Activated CD4-positive, alpha-beta T cell treated with anti-CD3 and anti-CD28 coated beads, Interleukin-2, amount 50 U/mL, for 4 hours (primary cell): ENCODE measurements at regions not wholly inside any gene's neighbourhood (a gene's known extent, or its start where the extent isn't known, plus 50 kb on each side); places are given as distances from the start of the nearest gene placed in this dataset.
"Not testable (repeated sequence)": the region's sequence is repeated elsewhere in the genome, so short reads cannot be mapped to it uniquely, and the experiment has no call there.

Experiments
- DNase-seq, 2 experiments: peaks; one replicate each; pipeline ENCODE4 v3.0.0-alpha.2; 2020

GRCh38 chr5:40346901-40347300 is 332.8 kb upstream of the PTGER4 start:
- DNase-seq = no peak

- DNase-seq = not testable (repeated sequence)
Observed at GRCh38 chr5:40338434-40338833, 341.3 kb upstream of the PTGER4 start.

DNA sequence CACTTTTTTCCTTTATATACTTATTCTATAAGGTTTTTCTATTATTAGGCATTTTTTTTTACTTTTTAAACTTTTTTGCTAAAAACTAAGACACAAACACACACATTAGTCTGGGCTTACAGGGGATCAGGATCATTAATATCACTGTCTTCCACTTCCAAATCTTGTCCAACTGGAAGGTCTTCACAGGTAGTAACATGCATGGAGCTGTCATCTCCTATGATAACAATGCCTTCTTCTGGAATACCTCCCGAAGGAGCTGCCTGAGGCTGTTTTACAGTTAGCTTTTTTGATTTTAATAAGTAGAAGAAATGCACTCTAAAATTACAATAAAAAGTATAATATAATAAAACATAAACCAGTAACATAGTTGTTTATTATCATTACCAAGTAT is 345.5 kb upstream of the PTGER4 start:
- DNase-seq = no peak

GRCh38 chr5:40333459-40334241 is 346.1 kb upstream of the PTGER4 start:
- DNase-seq = no peak

DNA sequence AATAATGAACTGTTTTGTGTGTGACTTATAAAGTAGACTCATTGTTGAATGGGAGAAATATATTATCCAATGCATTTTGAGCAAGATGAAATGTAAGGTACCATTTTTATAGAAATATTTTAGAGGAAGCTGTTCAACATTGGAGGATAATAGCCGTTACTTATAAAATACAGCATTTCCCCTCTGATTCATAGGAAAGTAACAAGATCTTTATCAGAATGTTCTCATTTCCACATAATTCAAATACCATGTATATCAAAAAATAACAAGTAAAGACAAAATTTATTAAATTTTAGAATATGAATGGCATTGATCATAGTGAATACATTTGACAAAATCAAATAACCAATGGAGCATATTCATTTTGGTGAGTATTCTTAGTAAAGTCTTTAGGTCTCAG is 346.7 kb upstream of the PTGER4 start:
- no peak for DNase-seq

- no peak for DNase-seq
Observed at GRCh38 chr5:40331616-40332015, 348.1 kb upstream of the PTGER4 start.

- no peak for DNase-seq
Observed at GRCh38 chr5:40321514-40321913, 358.2 kb upstream of the PTGER4 start.

DNA sequence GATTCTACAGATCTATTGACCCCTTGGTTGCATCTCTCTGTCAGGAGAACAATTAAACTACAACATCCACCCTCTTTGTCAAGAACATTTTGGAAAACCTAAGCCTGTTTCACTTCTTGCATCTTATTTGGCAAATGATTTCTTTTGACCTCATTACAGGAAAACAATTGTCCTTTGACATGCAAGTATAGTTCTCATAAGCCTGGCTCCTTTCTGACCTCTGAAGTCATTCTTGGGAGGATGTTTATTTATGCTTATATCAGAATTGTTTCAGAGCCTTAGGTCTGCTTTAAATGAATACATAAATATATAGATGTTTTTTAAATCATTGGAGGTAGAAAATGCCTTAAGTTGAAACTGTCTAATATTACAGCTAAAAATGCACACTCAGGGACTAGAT is 361.3 kb upstream of the PTGER4 start:
- DNase-seq = no peak

DNA sequence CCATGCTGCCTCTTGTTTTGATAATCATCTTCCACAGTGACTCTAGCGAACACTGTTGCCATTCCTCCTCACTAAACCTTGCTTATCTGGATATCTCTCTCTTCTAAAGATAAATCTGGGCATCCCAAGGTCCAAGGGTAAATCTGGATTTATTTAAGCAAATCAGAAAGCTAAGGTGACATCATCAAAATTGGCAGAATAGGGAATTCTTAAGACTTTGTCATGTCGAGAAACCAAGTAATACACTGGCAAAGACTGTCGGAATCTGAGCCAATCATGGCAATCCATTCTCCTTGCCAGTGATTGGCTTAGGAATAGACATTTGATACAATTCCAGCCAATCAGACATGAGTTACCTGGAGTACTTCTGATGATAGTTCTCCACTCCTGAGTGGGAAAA is 362.7 kb upstream of the PTGER4 start:
- no peak for DNase-seq

DNA sequence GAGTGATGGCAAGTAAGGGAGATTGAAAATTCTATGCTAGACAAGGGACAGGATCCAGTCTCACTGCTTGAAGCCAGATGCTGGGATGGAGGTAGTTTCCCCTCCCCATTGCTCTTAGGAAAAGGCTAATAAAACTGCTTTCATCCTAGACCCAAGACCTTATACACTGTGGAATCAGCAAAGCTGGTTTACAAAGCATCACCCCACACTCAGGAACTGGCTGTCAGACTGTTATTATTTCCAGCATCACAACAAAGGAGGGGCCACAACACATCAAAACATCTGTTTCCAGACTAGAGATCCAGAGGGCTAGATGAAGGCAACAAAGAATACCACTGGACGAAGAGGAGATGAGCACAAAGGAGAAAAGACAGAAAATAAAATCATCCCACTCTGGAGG is 364.6 kb upstream of the PTGER4 start:
- no peak for DNase-seq

GRCh38 chr5:40314275-40314674 is 365.4 kb upstream of the PTGER4 start:
- DNase-seq = no peak

DNA sequence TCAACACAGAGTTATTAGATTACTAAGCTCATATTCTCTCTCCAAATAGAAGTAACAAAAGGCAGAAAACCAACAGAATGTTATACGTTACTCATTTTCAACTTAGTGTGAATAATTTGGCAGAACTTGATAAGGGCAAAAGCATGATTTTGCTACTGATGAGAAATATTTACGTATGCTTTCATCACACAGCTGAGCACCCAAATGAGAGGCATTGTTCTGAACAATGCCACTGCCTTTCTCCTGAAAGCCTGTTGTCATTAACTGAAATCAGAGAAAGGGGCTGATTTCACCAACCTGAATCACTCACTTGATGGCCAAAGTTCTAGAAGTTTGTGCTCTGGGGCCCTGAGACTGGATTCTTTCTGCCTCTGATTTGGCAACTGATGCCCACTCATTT is 367.5 kb upstream of the PTGER4 start:
- DNase-seq = no peak

DNA sequence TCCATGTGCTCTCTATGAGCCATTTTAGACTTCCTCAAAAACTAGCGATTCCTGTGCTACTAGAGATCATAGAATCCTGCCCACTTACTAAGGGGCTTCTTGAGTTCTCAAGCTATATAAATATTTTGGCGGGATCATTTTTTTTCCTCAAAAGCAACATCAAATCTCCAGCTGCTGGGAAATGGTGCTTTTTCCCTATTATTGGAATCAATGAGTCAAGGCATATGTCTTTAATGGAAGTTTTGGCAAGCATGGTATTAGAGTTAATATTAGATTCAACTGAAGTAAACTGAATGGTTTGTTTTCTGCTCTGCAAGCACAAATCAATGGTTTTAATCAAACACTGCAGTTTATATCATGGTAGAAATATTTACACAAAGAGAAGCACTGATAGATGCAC is 369.9 kb upstream of the PTGER4 start:
- DNase-seq = no peak

DNA sequence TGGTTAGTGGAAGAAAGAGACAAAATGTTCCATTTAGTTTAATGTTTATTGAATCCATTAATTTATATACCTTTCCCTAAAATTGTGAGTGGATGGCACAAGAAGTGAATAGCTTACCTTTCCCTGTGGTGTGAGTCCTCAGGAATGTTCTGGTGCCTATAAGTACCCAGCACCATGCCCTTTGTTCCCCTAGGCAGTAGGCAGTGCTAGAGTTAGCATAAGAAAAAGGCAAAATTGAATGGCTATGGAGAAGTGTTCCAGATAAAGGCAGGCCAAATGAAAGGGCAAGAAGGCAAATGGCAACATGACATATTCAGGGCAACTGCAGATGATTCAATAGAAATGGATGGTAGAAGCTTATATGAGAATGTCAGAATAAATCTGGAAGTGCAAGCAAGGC is 370.8 kb upstream of the PTGER4 start:
- no peak for DNase-seq

- no peak for DNase-seq
Observed at GRCh38 chr5:40307920-40308319, 371.8 kb upstream of the PTGER4 start.

GRCh38 chr5:40306869-40307487 is 372.7 kb upstream of the PTGER4 start:
- DNase-seq = no peak

DNA sequence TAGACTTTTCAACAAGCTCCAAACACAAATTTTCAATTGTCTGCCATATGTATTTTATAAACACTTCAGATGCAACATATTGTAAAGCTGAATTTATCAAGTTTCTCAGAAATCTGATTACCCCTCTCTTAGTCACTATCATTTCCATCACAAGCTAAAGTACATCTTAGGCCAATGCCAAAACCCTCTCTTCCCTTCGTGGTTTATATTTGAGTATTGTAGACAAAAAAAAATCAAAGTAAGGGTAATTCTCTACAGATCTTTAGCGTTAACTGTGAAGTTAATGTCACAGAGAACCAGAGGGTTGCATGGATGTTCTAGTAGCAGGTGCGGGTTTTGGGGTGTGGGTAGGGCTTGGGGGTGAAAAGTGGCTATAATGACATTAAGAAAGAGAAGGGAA is 387.7 kb upstream of the PTGER4 start:
- DNase-seq = no peak

GRCh38 chr5:40291338-40291737 is 388.4 kb upstream of the PTGER4 start:
- no peak for DNase-seq

DNA sequence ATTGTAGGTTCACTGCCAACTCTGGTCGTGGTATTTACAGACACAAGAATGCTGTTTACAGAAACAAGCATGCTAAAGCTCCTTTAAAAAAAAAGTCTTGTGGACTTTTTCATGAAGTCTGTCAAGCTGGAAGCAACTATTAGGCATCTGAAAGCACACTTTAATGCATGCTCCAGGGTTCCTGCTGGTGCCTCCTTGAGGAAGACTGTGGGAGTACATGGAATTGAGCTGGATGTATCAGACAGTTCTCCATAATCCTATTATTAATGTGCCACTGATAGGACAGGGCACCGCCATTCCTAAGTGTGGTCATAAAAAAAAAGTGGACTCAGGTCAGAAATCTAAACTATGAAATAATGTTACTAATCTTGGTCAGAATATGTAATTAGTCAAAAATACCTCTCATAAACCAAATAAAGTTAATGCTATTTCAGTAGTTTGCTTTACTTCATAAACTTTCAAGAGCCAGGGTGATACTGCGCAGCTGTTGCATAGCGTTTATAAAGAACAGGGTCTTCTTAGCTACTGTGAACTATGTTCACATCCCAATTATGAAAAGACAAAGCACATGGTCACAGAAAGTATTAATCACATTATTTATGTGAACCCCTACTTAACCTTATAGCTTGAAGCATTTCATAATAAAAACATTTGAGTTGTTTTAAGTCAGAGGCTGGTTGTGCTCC is 390.8 kb upstream of the PTGER4 start:
- DNase-seq = no peak

- no peak for DNase-seq
Observed at GRCh38 chr5:40284863-40285262, 394.9 kb upstream of the PTGER4 start.

DNA sequence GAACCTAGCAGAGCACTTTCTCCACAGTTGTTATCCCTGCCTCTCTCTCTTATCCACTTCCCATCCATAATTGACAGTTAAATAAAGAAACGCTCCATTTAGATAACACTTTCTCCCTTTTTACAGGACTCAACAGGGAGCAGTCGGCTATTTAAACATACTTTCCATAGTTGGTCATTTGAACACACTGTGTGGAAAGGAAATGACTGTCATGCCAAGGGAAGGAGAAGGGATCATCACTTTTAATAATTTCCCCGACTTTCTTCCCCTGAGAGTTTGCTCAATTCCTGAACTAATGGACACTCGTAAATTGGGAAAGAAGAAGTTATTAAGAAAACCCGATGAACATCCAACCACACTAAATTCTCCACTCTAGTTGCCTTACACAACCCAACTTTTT is 400.8 kb upstream of the PTGER4 start:
- no peak for DNase-seq

DNA sequence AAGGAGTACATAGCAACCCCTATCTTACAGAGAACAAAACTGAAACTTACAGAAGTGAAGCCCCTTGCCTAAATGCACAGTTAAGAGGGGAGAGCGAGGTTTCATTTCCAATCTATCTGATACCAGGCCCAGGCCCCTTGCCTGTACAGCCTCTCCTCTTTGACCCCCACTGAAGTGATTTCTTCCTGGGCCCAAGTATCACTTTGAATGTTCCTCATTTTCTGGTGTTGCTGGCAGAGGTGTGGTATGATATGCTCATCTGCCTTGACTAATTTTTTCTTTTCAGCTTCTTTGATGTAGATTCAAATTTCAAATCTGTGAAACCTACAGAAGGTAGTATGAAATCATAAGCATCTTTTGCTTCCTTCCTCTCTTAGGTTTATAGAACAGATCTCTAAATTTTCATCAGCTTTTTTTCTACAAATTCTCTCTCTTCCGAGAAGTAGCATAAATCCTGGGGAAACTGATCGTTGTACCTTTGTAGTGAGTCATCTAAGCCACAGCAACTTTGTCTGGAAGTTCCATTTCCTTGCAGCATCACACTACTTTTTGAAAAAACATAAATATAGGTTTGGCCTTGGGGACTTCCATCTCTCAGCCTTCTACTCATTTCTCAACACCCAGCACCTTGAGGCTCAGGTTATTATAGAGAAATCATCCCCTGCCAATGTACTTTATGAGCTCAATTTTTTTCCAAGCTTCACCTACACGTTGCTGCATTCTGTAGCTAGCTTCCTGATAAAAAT is 402.4 kb upstream of the PTGER4 start:
- no peak for DNase-seq

DNA sequence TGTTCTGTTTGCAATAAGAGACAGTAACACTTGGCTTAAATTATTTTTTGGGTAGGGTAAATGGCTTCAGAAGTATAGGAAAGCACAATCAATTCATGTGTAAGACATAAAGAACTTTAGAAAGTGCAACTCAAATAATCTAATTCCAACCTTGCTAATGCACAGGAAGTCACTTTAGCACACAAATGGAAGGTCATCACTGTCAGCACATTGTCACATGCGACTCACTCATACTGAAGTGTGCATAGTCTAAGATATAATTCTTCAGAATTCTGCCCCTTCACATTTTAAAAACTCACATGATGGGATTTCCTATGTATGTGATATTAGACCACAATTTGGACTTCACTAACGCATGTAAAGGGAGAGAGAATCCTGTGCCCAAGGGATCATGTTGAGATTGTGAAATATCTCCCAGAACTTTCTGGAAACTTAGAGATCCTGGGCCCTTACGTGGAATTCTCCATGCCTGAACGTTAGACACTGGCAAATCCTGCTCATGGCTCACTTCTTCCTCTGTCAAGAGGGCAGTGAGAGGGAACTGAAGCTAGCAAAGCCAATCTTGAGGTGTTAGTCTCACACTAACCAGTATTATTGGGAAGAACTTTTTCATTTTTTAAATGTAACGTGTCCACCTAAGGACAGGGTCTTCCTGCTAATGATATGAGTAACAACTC is 403.2 kb upstream of the PTGER4 start:
- DNase-seq = no peak
